Activated CD4-positive, CD25-positive, alpha-beta regulatory T cell treated with anti-CD3 and anti-CD28 coated beads, Interleukin-2, amount 50 U/mL, for 16 hours (primary cell): ENCODE measurements at regions not wholly inside any gene's neighbourhood (a gene's known extent, or its start where the extent isn't known, plus 50 kb on each side); places are given as distances from the start of the nearest gene placed in this dataset.
"Not testable (repeated sequence)": the region's sequence is repeated elsewhere in the genome, so short reads cannot be mapped to it uniquely, and the experiment has no call there.

Experiments used
- DNase-seq: peaks from one replicate; pipeline ENCODE4 v3.0.0-alpha.2; 2020; ENCODE audit warnings: low read depth, low spot score

- DNase-seq, result no peak
These were observed 50.1 kb upstream of the SIRPA start for GRCh38 chr20:1845163-1845523.

GRCh38 chr20:1844325-1845162, 50.7 kb upstream of the SIRPA start:
- no peak for DNase-seq

- no peak for DNase-seq
These were observed 52.9 kb upstream of the SIRPA start for GRCh38 chr20:1842281-1842680.

GRCh38 chr20:1841554-1842140, 53.6 kb upstream of the SIRPA start:
- DNase-seq, result no peak

- no peak for DNase-seq
These were observed 54.2 kb upstream of the SIRPA start for GRCh38 chr20:1840817-1841553.

GRCh38 chr20:1839376-1840317, 55.6 kb upstream of the SIRPA start:
- not testable (repeated sequence) for DNase-seq

- DNase-seq, result no peak
These were observed 56.5 kb upstream of the SIRPA start for GRCh38 chr20:1838556-1839279.

- DNase-seq, result no peak
These were observed 59.8 kb upstream of the SIRPA start for GRCh38 chr20:1835186-1836035.

- no peak for DNase-seq
These were observed 61.2 kb upstream of the SIRPA start for GRCh38 chr20:1833728-1834726.

- no peak for DNase-seq
These were observed 62.0 kb upstream of the SIRPA start for GRCh38 chr20:1833216-1833615.

GRCh38 chr20:1832634-1833033, 62.6 kb upstream of the SIRPA start:
- DNase-seq, result no peak

- no peak for DNase-seq
These were observed 63.6 kb upstream of the SIRPA start for GRCh38 chr20:1831606-1832005.

GRCh38 chr20:1831096-1831495, 64.1 kb upstream of the SIRPA start:
- DNase-seq, result no peak

GRCh38 chr20:1830240-1830639, 65.0 kb upstream of the SIRPA start:
- no peak for DNase-seq

GRCh38 chr20:1829531-1829930, 65.7 kb upstream of the SIRPA start:
- no peak for DNase-seq

GRCh38 chr20:1828786-1829131, 66.4 kb upstream of the SIRPA start:
- DNase-seq, result no peak

- no peak for DNase-seq
These were observed 67.0 kb upstream of the SIRPA start for GRCh38 chr20:1827974-1828785.

- no peak for DNase-seq
These were observed 67.7 kb upstream of the SIRPA start for GRCh38 chr20:1827510-1827973.
